ENCODE measurements at regions not wholly inside any gene's neighbourhood (a gene's known extent, or its start where the extent isn't known, plus 50 kb on each side); places are given as distances from the start of the nearest gene placed in this dataset.

DNA sequence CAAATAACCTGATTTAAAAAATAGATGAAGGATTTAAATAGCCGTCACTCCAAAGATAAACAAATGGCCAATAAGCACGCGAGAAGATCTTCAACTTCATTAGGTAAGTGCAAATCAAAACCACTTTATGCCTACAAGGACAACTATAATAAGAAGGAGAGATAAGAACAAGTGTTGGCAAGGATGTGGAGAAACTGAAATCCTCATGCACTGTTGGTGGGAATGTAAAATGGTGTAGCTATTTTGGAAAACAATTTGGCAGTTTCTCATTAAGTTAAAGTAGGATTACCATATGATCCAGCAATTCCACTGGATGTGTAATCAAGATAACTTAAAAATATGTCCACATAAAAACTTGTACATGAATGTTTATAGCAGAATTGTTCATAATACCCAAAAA, 64.1 kb downstream of the CXCL12 start:
- ATAC-seq: no peak
- no peaks in the 10 kb centered on the region for H3K36me3 ChIP-seq
- no peak for TF ChIP-seq EP300 (IDR thresholded peaks at IDR 0.05)
- no peak for TF ChIP-seq POLR2AphosphoS5 (IDR thresholded peaks at IDR 0.05)
- no peak for TF ChIP-seq CTCF (IDR thresholded peaks at IDR 0.05)
- TF ChIP-seq POLR2A (IDR thresholded peaks at IDR 0.05): no peak
- no peak overlapping the region for H3K27ac ChIP-seq
- H3K27me3 ChIP-seq: no peaks in the 10 kb centered on the region
- no peaks in the 10 kb centered on the region for H3K9me3 ChIP-seq
- 35 to 91% methylated on average over 3 of the region's 3 CpGs for WGBS, 2 donors (ENCODE audit: low coverage in 1 of 2)
- no peaks in the 10 kb centered on the region for H3K4me1 ChIP-seq
- H3K4me3 ChIP-seq: no peak overlapping the region

- H3K4me1 ChIP-seq: no peaks in the 10 kb centered on the region
Observed at GRCh38 chr10:44317856-44318255, 67.0 kb downstream of the CXCL12 start.

DNA sequence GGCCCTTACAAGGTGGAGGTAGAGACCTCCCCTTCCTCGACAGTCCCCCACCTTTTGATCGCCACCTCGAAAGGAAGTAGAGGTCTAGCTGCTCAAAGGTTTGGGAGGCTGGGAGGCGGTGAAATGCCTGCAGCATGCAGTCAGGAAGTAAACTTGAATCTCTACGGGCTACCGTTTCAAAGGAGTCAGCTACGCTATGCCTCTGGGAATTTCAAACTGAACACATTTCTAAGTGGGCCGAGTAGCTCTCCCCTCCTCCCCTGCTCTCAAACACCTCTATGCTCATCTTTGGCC, 68.0 kb downstream of the CXCL12 start:
- H3K4me1 ChIP-seq: no peaks in the 10 kb centered on the region
- ATAC-seq: no peak
- H3K4me3 ChIP-seq: no peak overlapping the region
- 78 to 87% methylated on average over 5 to 8 of the region's 8 CpGs for WGBS, 2 donors (ENCODE audit: low coverage in 1 of 2)
- H3K9me3 ChIP-seq: no peaks in the 10 kb centered on the region
- TF ChIP-seq EP300 (IDR thresholded peaks at IDR 0.05) (no peak), POLR2AphosphoS5 (IDR thresholded peaks at IDR 0.05) (no peak), CTCF (IDR thresholded peaks at IDR 0.05) (no peak), POLR2A (IDR thresholded peaks at IDR 0.05) (no peak)
- H3K36me3 ChIP-seq: no peaks in the 10 kb centered on the region
- no peaks in the 10 kb centered on the region for H3K27me3 ChIP-seq
- no peak overlapping the region for H3K27ac ChIP-seq

More at GRCh38 chr10:44317856-44318255, 67.0 kb downstream of the CXCL12 start:
- no peaks in the 10 kb centered on the region for H3K27me3 ChIP-seq
- TF ChIP-seq POLR2A (IDR thresholded peaks at IDR 0.05) (no peak), POLR2AphosphoS5 (IDR thresholded peaks at IDR 0.05) (no peak), CTCF (IDR thresholded peaks at IDR 0.05) (no peak), EP300 (IDR thresholded peaks at IDR 0.05) (no peak)
- 82 to 91% methylated on average over 3 of the region's 3 CpGs for WGBS, 2 donors (ENCODE audit: low coverage in 1 of 2)
- H3K27ac ChIP-seq: no peak overlapping the region
- H3K4me3 ChIP-seq: no peak overlapping the region
- ATAC-seq: no peak
- no peaks in the 10 kb centered on the region for H3K9me3 ChIP-seq
- no peaks in the 10 kb centered on the region for H3K36me3 ChIP-seq

GRCh38 chr10:44316187-44316921, 68.5 kb downstream of the CXCL12 start:
- 78 to 93% methylated on average over 2 to 5 of the region's 8 CpGs for WGBS, 2 donors (ENCODE audit: low coverage in 1 of 2)
- TF ChIP-seq POLR2AphosphoS5 (IDR thresholded peaks at IDR 0.05) (no peak), EP300 (IDR thresholded peaks at IDR 0.05) (no peak), CTCF (IDR thresholded peaks at IDR 0.05) (no peak), POLR2A (IDR thresholded peaks at IDR 0.05) (no peak)
- peaks cover 0 to under 1% (median 0%) of the 10 kb centered on the region in 3 donors for H3K4me1 ChIP-seq
- no peaks in the 10 kb centered on the region for H3K9me3 ChIP-seq
- no peaks in the 10 kb centered on the region for H3K27me3 ChIP-seq
- no peak overlapping the region for H3K4me3 ChIP-seq
- no peak overlapping the region for H3K27ac ChIP-seq
- H3K36me3 ChIP-seq: no peaks in the 10 kb centered on the region
- ATAC-seq: no peak

DNA sequence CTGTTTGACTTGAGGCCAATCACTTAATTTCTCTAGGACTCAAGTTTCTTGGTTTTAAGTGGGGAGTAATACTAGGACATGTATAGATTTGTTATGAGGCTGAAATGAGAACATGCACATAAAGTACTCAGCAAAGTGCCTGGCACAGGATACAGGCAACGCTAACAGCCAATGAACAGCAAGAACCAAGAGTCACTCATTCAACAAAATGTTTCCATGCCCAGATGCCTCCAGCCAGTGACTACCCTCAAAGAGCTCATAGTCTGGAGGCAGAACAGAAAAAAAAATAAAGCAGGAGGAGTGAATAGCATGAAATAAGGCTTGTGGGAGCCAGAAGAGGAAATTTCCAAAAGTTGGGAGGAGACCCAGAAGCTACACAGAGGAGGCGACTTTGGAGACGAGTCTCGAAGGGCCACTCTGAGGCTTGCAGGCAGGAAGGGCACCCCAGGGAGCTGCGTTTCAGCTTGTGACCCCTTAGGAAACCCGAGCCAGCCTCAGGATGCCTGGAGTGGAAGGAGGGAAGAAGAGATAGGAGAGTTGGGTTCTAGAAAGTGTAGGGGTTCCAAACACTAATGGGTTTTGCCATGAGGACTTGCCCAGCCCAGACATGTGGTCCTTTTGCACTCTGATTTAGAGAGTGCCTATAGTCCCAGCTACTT, 70.0 kb downstream of the CXCL12 start:
- no peak overlapping the region for H3K27ac ChIP-seq
- 86 to 90% methylated on average over 4 to 6 of the region's 6 CpGs for WGBS, 2 donors (ENCODE audit: low coverage in 1 of 2)
- H3K36me3 ChIP-seq: no peaks in the 10 kb centered on the region
- no peaks in the 10 kb centered on the region for H3K9me3 ChIP-seq
- no peak for ATAC-seq
- TF ChIP-seq CTCF (IDR thresholded peaks at IDR 0.05): no peak
- TF ChIP-seq POLR2A (IDR thresholded peaks at IDR 0.05): no peak
- TF ChIP-seq POLR2AphosphoS5 (IDR thresholded peaks at IDR 0.05): no peak
- TF ChIP-seq EP300 (IDR thresholded peaks at IDR 0.05): no peak
- H3K27me3 ChIP-seq: no peaks in the 10 kb centered on the region
- peaks cover 0 to 15% (median 5%) of the 10 kb centered on the region in 3 donors for H3K4me1 ChIP-seq
- H3K4me3 ChIP-seq: no peak overlapping the region

Data from gastroesophageal sphincter (tissue), 4 donors.